Neural progenitor cell (in vitro differentiated cells): ENCODE measurements at regions not wholly inside any gene's neighbourhood (a gene's known extent, or its start where the extent isn't known, plus 50 kb on each side); places are given as distances from the start of the nearest gene placed in this dataset.

ENCODE experiments used
- DNase-seq: peaks from one replicate; pipeline ENCODE4 v3.0.0-alpha.2; 2016; ENCODE audit warnings: low spot score
- H2AFZ ChIP-seq: fragments of 200-600 bp; sonication (generic); replicated peaks from 2 replicates; pipeline ENCODE4 v1.6.1; 2016; ENCODE audit warnings: antibody characterized with exemption
- H3F3A ChIP-seq: fragments of 200-600 bp; sonication (generic); 2 replicates; pipeline ENCODE4 v1.6.1; 2016; ENCODE audit warnings: antibody characterized with exemption, low read depth
- H3K27ac ChIP-seq: fragments of 200-600 bp; sonication (generic); 2 replicates; pipeline ENCODE4 v1.5.1; 2016; ENCODE audit warnings: mild to moderate bottlenecking
- H3K27me3 ChIP-seq: fragments of 200-600 bp; sonication (generic); 2 replicates; pipeline ENCODE4 v1.6.1; 2016; ENCODE audit warnings: mild to moderate bottlenecking, moderate library complexity
- H3K36me3 ChIP-seq: fragments of 200-600 bp; sonication (generic); 2 replicates; pipeline ENCODE4 v1.5.1; 2016
- H3K4me1 ChIP-seq: fragments of 200-600 bp; sonication (generic); 2 replicates; pipeline ENCODE4 v1.6.1; 2016; ENCODE audit warnings: mixed run types
- H3K4me2 ChIP-seq: fragments of 200-600 bp; sonication (generic); 2 replicates; pipeline ENCODE4 v1.6.1; 2016
- H3K4me3 ChIP-seq: fragments of 200-600 bp; sonication (generic); 2 replicates; pipeline ENCODE4 v1.5.1; 2016
- H3K79me2 ChIP-seq: fragments of 200-600 bp; sonication (generic); 2 replicates; pipeline ENCODE4 v1.6.1; 2016; ENCODE audit warnings: low read depth
- H3K9ac ChIP-seq: fragments of 200-600 bp; sonication (generic); 2 replicates; pipeline ENCODE4 v1.6.1; 2016
- H3K9me3 ChIP-seq: fragments of 200-600 bp; sonication (generic); 2 replicates; pipeline ENCODE4 v1.5.1; 2016; ENCODE audit warnings: low read depth
- H4K20me1 ChIP-seq: fragments of 200-600 bp; sonication (generic); 2 replicates; pipeline ENCODE4 v1.6.1; 2016; ENCODE audit warnings: low read depth
- H3K27ac Mint-ChIP-seq: 3 replicates; pipeline ENCODE4 v1.8.0; 2021; ENCODE audit warnings: mixed read lengths
- H3K27me3 Mint-ChIP-seq: 2 replicates; pipeline ENCODE4 v1.8.0; 2022; ENCODE audit warnings: low read depth, mild to moderate bottlenecking, inconsistent platforms, moderate library complexity, mixed read lengths; ENCODE audit not compliant: insufficient read depth
- H3K36me3 Mint-ChIP-seq: 3 replicates; pipeline ENCODE4 v1.8.0; 2021; ENCODE audit warnings: mixed read lengths
- H3K4me1 Mint-ChIP-seq: 3 replicates; pipeline ENCODE4 v1.8.0; 2021; ENCODE audit warnings: mixed read lengths
- H3K4me3 Mint-ChIP-seq: 3 replicates; pipeline ENCODE4 v1.8.0; 2021; ENCODE audit warnings: mild to moderate bottlenecking, moderate library complexity, mixed read lengths
- H3K9me3 Mint-ChIP-seq: 3 replicates; pipeline ENCODE4 v1.8.0; 2020; ENCODE audit warnings: mixed read lengths
- EZH2 ChIP-seq: fragments of 200-600 bp; sonication (generic); IDR thresholded peaks from 2 replicates; pipeline ENCODE4 v1.6.1; 2017; ENCODE audit warnings: antibody characterized with exemption, mild to moderate bottlenecking, moderate library complexity
- EZH2phosphoT487 ChIP-seq: fragments of 200-600 bp; sonication (generic); IDR thresholded peaks from 2 replicates; pipeline ENCODE4 v1.6.1; 2017; ENCODE audit warnings: antibody characterized with exemption
- TF ChIP-seq, protein P1 (sequence below): fragments of 200-600 bp; sonication (generic); IDR thresholded peaks from 2 replicates; pipeline ENCODE4 v1.5.1; 2017; ENCODE audit warnings: antibody characterized with exemption, mild to moderate bottlenecking

- peaks cover 3% of the 10 kb centered on the region for H3K9me3 Mint-ChIP-seq
These were observed 193.5 kb upstream of the ZBTB20 start for GRCh38 chr3:115340586-115340985.

GRCh38 chr3:115341208-115341607, 194.1 kb upstream of the ZBTB20 start:
- Mint-ChIP-seq H3K9me3 (peaks cover 3% of the 10 kb centered on the region), H3K27me3 (no peaks in the 10 kb centered on the region), H3K36me3 (no peaks in the 10 kb centered on the region), H3K4me1 (peaks cover 17% of the 10 kb centered on the region), H3K27ac (no peak overlapping the region), H3K4me3 (no peak overlapping the region)
- H3K4me2 ChIP-seq: no peak overlapping the region
- H4K20me1 ChIP-seq: no peaks in the 10 kb centered on the region
- no peaks in the 10 kb centered on the region for H3K9me3 ChIP-seq
- no peak overlapping the region for H3K4me3 ChIP-seq
- no peaks in the 10 kb centered on the region for H3K79me2 ChIP-seq
- H3K4me1 ChIP-seq: no peaks in the 10 kb centered on the region
- no peaks in the 10 kb centered on the region for H3F3A ChIP-seq
- no peak overlapping the region for H2AFZ ChIP-seq
- no peak for DNase-seq
- TF ChIP-seq EZH2 (no peak), EZH2phosphoT487 (no peak)
- TF ChIP-seq, protein P1, sequence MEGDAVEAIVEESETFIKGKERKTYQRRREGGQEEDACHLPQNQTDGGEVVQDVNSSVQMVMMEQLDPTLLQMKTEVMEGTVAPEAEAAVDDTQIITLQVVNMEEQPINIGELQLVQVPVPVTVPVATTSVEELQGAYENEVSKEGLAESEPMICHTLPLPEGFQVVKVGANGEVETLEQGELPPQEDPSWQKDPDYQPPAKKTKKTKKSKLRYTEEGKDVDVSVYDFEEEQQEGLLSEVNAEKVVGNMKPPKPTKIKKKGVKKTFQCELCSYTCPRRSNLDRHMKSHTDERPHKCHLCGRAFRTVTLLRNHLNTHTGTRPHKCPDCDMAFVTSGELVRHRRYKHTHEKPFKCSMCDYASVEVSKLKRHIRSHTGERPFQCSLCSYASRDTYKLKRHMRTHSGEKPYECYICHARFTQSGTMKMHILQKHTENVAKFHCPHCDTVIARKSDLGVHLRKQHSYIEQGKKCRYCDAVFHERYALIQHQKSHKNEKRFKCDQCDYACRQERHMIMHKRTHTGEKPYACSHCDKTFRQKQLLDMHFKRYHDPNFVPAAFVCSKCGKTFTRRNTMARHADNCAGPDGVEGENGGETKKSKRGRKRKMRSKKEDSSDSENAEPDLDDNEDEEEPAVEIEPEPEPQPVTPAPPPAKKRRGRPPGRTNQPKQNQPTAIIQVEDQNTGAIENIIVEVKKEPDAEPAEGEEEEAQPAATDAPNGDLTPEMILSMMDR: no peak
- no peaks in the 10 kb centered on the region for H3K36me3 ChIP-seq
- H3K9ac ChIP-seq: no peak overlapping the region
- H3K27ac ChIP-seq: no peak overlapping the region
- no peaks in the 10 kb centered on the region for H3K27me3 ChIP-seq

More at GRCh38 chr3:115340586-115340985, 193.5 kb upstream of the ZBTB20 start:
- H3K9me3 ChIP-seq: no peaks in the 10 kb centered on the region
- Mint-ChIP-seq H3K27ac (no peak overlapping the region), H3K4me1 (peaks cover 17% of the 10 kb centered on the region), H3K27me3 (no peaks in the 10 kb centered on the region), H3K36me3 (no peaks in the 10 kb centered on the region), H3K4me3 (no peak overlapping the region)
- no peaks in the 10 kb centered on the region for H3F3A ChIP-seq
- no peak overlapping the region for H3K27ac ChIP-seq
- no peaks in the 10 kb centered on the region for H3K27me3 ChIP-seq
- no peaks in the 10 kb centered on the region for H3K36me3 ChIP-seq
- no peak overlapping the region for H3K4me3 ChIP-seq
- TF ChIP-seq, protein P1: no peak
- no peak for TF ChIP-seq EZH2
- TF ChIP-seq EZH2phosphoT487: no peak
- no peak overlapping the region for H3K9ac ChIP-seq
- no peaks in the 10 kb centered on the region for H4K20me1 ChIP-seq
- no peak for DNase-seq
- H3K79me2 ChIP-seq: no peaks in the 10 kb centered on the region
- H3K4me2 ChIP-seq: no peak overlapping the region
- no peak overlapping the region for H2AFZ ChIP-seq
- H3K4me1 ChIP-seq: no peaks in the 10 kb centered on the region

DNA sequence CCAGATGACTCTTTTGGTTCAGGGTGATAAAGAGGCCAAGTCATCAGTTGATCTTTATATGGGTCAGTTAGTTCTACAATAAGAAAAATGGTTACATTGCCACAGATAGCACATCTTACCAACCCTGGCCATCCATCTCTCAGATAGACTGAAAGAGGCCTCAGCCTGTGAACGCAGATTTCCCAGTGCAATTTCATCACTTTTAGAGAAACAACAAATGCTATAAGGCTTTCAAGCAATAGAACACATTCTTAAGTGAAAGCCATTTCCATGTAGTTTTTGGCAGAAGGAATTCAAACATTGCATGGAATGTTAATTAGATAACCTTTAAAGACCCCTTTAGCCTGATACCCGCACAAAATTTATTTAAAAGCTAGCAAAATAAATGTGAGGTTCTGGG, 200.6 kb upstream of the ZBTB20 start:
- DNase-seq: peak; percentile 19
- H3K4me2 ChIP-seq: no peak overlapping the region
- no peaks in the 10 kb centered on the region for H3K36me3 Mint-ChIP-seq

More for the DNA sequence above, 200.6 kb upstream of the ZBTB20 start:
- H3K4me1 ChIP-seq: peaks cover 20% of the 10 kb centered on the region
- no peak overlapping the region for H3K27ac ChIP-seq
- H3K9ac ChIP-seq: no peak overlapping the region
- H3F3A ChIP-seq: no peaks in the 10 kb centered on the region
- no peaks in the 10 kb centered on the region for H3K9me3 ChIP-seq
- TF ChIP-seq EZH2phosphoT487 (no peak), EZH2 (no peak)
- TF ChIP-seq, protein P1: no peak
- Mint-ChIP-seq H3K27ac (no peak overlapping the region), H3K9me3 (peaks cover 3% of the 10 kb centered on the region), H3K4me3 (no peak overlapping the region), H3K27me3 (no peaks in the 10 kb centered on the region), H3K4me1 (peaks cover 13% of the 10 kb centered on the region)
- H2AFZ ChIP-seq: no peak overlapping the region
- H4K20me1 ChIP-seq: no peaks in the 10 kb centered on the region
- H3K4me3 ChIP-seq: no peak overlapping the region
- peaks cover 3% of the 10 kb centered on the region for H3K36me3 ChIP-seq
- no peaks in the 10 kb centered on the region for H3K27me3 ChIP-seq
- H3K79me2 ChIP-seq: no peaks in the 10 kb centered on the region
